ENCODE measurements at regions not wholly inside any gene's neighbourhood (a gene's known extent, or its start where the extent isn't known, plus 50 kb on each side); places are given as distances from the start of the nearest gene placed in this dataset.
"Not testable (repeated sequence)": the region's sequence is repeated elsewhere in the genome, so short reads cannot be mapped to it uniquely, and the experiment has no call there.

DNA sequence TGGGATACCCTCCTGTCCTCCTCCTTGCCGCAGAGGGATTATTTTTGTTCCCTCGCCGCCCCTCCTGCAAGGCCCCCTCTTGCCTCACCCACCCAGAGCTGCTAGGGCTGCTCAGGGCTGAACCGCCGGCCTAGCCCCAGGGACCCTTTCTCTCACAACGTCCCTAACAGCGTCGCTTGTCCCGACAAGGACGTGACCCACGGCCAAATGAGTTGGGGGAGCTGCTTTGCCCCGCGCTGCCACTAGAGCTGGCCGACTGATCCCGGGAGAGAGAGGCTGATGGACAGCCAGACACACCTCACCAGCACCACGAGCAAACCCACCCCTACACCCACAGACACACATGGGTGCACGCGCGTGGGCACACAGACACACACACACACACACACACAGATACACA, 154.6 kb upstream of the ALG10B start:
- H2BK5ac ChIP-seq (ENCODE audit: low read length), result no peak overlapping the region
- no peak overlapping the region for H2AK5ac ChIP-seq (ENCODE audit: low read length)
- no peak overlapping the region for H3K18ac ChIP-seq (ENCODE audit: low read length)
- H3K79me2 ChIP-seq (ENCODE audit: control insufficient read depth, insufficient read depth, low read length), result no peaks in the 10 kb centered on the region
- no peaks in the 10 kb centered on the region for H3K79me1 ChIP-seq (ENCODE audit: low read length)
- no peak overlapping the region for H3K9ac ChIP-seq (ENCODE audit: low read length)
- no peak overlapping the region for H3K4me2 ChIP-seq (ENCODE audit: low read length)
- no peak overlapping the region for H3K56ac ChIP-seq (ENCODE audit: low read length)
- no peak overlapping the region for H2BK120ac ChIP-seq (ENCODE audit: low read depth, low read length)
- no peak overlapping the region for H4K5ac ChIP-seq (ENCODE audit: low read length)
- no peak overlapping the region for H2BK15ac ChIP-seq (replicated peaks; ENCODE audit: low read depth)
- no peak overlapping the region for H3K23ac ChIP-seq (ENCODE audit: low read length)
- H3K4me3 ChIP-seq (ENCODE audit: low read length), result no peak overlapping the region
- WGBS (ENCODE audit: extremely low coverage, insufficient coverage, low lambda C conversion rate), result no CpG with 5 or more reads among the region's 19 CpGs
- no peaks in the 10 kb centered on the region for H3K4me1 ChIP-seq (ENCODE audit: control insufficient read depth, low read depth, low read length)
- no peaks in the 10 kb centered on the region for H3K27me3 ChIP-seq (ENCODE audit: insufficient read depth, low read length, poor library complexity)
- no peaks in the 10 kb centered on the region for H3K36me3 ChIP-seq (ENCODE audit: control insufficient read depth, insufficient read depth, low read length)
- no peak overlapping the region for H3K27ac ChIP-seq (ENCODE audit: low read depth, low read length)
- no peak for DNase-seq
- no peak overlapping the region for H3K4ac ChIP-seq (ENCODE audit: low read depth, low read length)
- no peak overlapping the region for H4K8ac ChIP-seq (ENCODE audit: low read depth, low read length)

DNA sequence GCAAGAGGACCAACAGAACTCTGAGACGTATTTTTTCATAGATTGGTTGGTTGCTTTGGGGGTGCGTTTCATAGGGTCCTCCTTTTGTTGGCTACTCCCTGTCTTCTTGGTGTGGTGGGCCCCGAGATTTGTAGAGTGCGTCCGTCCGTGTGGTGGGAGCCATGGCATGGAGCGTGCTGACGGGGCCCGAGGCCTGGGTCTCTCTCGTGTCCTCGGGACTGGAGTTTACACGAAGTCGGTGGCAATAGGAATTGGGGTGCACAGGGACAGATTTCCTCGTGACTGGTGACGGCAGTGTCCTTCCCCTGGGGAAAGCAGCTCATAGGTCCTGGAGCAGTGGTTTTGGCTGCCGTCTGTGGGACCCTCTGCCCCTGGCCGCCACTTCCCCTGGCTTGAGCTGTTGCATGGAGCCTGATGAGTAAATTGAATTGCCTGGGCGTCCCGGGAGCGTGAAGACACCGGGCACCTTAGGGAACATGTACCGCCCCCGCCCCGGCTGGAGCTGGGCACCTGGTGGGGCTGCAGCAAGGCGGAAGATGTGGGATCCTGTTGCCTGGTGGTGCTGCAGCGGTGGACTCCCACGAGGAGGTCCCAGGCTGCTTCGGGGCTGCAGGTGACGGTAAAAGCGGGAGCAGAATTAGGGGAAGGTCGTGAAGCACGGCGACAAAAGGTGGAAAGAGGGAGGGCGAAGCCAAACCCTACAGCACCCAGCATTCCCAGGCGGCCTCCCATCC, 153.7 kb upstream of the ALG10B start:
- Histone ChIP-seq H3K79me2 (ENCODE audit: control insufficient read depth, insufficient read depth, low read length) (no peaks in the 10 kb centered on the region), H3K18ac (ENCODE audit: low read length) (no peak overlapping the region), H3K4ac (ENCODE audit: low read depth, low read length) (no peak overlapping the region), H2BK15ac (replicated peaks; ENCODE audit: low read depth) (no peak overlapping the region), H3K56ac (ENCODE audit: low read length) (no peak overlapping the region), H2BK5ac (ENCODE audit: low read length) (no peak overlapping the region), H3K79me1 (ENCODE audit: low read length) (no peaks in the 10 kb centered on the region), H2AK5ac (ENCODE audit: low read length) (no peak overlapping the region), H3K36me3 (ENCODE audit: control insufficient read depth, insufficient read depth, low read length) (no peaks in the 10 kb centered on the region), H4K5ac (ENCODE audit: low read length) (no peak overlapping the region), H3K4me2 (ENCODE audit: low read length) (no peak overlapping the region), H3K9ac (ENCODE audit: low read length) (no peak overlapping the region), H2BK120ac (ENCODE audit: low read depth, low read length) (no peak overlapping the region), H3K4me1 (ENCODE audit: control insufficient read depth, low read depth, low read length) (no peaks in the 10 kb centered on the region), H3K27ac (ENCODE audit: low read depth, low read length) (no peak overlapping the region), H3K4me3 (ENCODE audit: low read length) (no peak overlapping the region), H4K8ac (ENCODE audit: low read depth, low read length) (no peak overlapping the region), H3K23ac (ENCODE audit: low read length) (no peak overlapping the region), H3K27me3 (ENCODE audit: insufficient read depth, low read length, poor library complexity) (no peaks in the 10 kb centered on the region)
- DNase-seq, result no peak
- no CpG with 5 or more reads among the region's 35 CpGs for WGBS (ENCODE audit: extremely low coverage, insufficient coverage, low lambda C conversion rate)

DNA sequence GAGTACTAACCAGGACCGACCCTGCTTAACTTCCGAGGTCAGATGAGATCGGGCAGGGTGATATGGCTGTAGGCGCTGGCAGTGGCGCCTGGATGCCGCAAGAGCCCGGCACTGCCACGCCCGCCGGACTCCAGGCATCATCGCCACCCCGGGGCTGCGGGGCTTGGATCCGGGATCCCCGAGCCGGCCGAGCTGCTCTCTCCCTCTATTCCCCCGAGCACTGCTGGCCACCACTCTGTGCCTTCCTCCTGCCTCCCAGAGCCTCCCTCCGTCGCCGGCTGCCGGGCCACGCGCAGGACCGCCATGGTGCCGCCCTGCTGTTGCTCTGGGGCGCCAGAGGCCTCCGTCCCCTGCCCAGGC, 153.2 kb upstream of the ALG10B start:
- Histone ChIP-seq H3K4me3 (ENCODE audit: low read length) (no peak overlapping the region), H3K23ac (ENCODE audit: low read length) (no peak overlapping the region), H3K4me2 (ENCODE audit: low read length) (no peak overlapping the region), H3K4me1 (ENCODE audit: control insufficient read depth, low read depth, low read length) (no peaks in the 10 kb centered on the region), H2BK15ac (replicated peaks; ENCODE audit: low read depth) (no peak overlapping the region), H3K79me2 (ENCODE audit: control insufficient read depth, insufficient read depth, low read length) (no peaks in the 10 kb centered on the region), H4K5ac (ENCODE audit: low read length) (no peak overlapping the region), H3K36me3 (ENCODE audit: control insufficient read depth, insufficient read depth, low read length) (no peaks in the 10 kb centered on the region), H3K9ac (ENCODE audit: low read length) (no peak overlapping the region), H3K4ac (ENCODE audit: low read depth, low read length) (no peak overlapping the region), H3K79me1 (ENCODE audit: low read length) (no peaks in the 10 kb centered on the region), H2BK120ac (ENCODE audit: low read depth, low read length) (no peak overlapping the region), H3K56ac (ENCODE audit: low read length) (no peak overlapping the region), H3K27ac (ENCODE audit: low read depth, low read length) (no peak overlapping the region), H2BK5ac (ENCODE audit: low read length) (no peak overlapping the region), H4K8ac (ENCODE audit: low read depth, low read length) (no peak overlapping the region), H3K18ac (ENCODE audit: low read length) (no peak overlapping the region), H3K27me3 (ENCODE audit: insufficient read depth, low read length, poor library complexity) (no peaks in the 10 kb centered on the region), H2AK5ac (ENCODE audit: low read length) (no peak overlapping the region)
- WGBS (ENCODE audit: extremely low coverage, insufficient coverage, low lambda C conversion rate), result no CpG with 5 or more reads among the region's 28 CpGs
- no peak for DNase-seq

DNA sequence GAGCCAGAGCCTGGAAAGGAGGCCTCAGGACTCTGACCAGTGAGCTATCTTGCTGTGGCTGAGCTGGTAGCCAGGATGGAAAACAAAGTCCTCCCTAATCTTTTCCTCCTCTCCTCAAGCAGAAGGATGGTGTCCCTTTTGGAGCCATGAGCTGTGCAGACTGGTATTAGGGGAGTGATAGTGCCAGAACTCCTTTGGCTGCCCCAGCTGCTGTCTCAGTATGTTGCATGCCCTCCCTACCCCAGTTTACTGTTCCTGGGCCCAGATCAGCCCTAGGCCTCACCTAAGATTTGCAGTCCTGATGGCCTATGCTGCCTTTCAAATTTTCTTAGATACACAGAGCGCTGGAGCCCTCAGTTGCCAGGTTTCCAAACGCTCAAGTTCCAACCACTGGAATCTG, 150.3 kb upstream of the ALG10B start:
- no peaks in the 10 kb centered on the region for H3K79me2 ChIP-seq (ENCODE audit: control insufficient read depth, insufficient read depth, low read length)
- no peak overlapping the region for H3K4me2 ChIP-seq (ENCODE audit: low read length)
- H3K23ac ChIP-seq (ENCODE audit: low read length), result no peak overlapping the region
- no CpG with 5 or more reads among the region's 2 CpGs for WGBS (ENCODE audit: extremely low coverage, insufficient coverage, low lambda C conversion rate)
- H3K4me3 ChIP-seq (ENCODE audit: low read length), result no peak overlapping the region
- H2AK5ac ChIP-seq (ENCODE audit: low read length), result no peak overlapping the region
- no peaks in the 10 kb centered on the region for H3K4me1 ChIP-seq (ENCODE audit: control insufficient read depth, low read depth, low read length)
- H4K8ac ChIP-seq (ENCODE audit: low read depth, low read length), result no peak overlapping the region
- no peaks in the 10 kb centered on the region for H3K79me1 ChIP-seq (ENCODE audit: low read length)
- no peak for DNase-seq
- H4K5ac ChIP-seq (ENCODE audit: low read length), result no peak overlapping the region
- H3K56ac ChIP-seq (ENCODE audit: low read length), result no peak overlapping the region
- no peak overlapping the region for H2BK5ac ChIP-seq (ENCODE audit: low read length)
- H3K27ac ChIP-seq (ENCODE audit: low read depth, low read length), result no peak overlapping the region
- H3K27me3 ChIP-seq (ENCODE audit: insufficient read depth, low read length, poor library complexity), result no peaks in the 10 kb centered on the region
- no peak overlapping the region for H3K9ac ChIP-seq (ENCODE audit: low read length)
- no peak overlapping the region for H2BK120ac ChIP-seq (ENCODE audit: low read depth, low read length)
- H2BK15ac ChIP-seq (replicated peaks; ENCODE audit: low read depth), result no peak overlapping the region
- no peak overlapping the region for H3K4ac ChIP-seq (ENCODE audit: low read depth, low read length)
- H3K36me3 ChIP-seq (ENCODE audit: control insufficient read depth, insufficient read depth, low read length), result no peaks in the 10 kb centered on the region
- no peak overlapping the region for H3K18ac ChIP-seq (ENCODE audit: low read length)

DNA sequence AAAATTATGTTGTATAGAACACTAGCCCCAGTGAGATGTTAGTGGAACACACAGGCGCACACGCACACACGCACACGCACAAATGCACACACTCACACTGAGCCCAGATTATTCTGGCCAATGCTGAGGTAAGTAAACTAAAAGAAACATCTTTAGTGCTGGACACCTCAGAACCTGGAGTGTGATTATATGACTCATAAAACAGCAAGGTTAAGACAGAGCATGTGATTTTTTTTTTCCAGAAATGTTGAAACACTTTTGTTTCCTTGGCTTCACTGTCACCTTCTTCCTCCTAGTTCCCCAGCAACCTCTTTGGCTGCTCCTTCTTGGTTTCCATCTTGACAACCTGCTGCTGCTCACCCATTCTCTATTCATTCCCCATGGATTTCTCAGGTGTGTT, 141.0 kb upstream of the ALG10B start:
- H3K23ac ChIP-seq (ENCODE audit: low read length), result no peak overlapping the region
- H3K18ac ChIP-seq (ENCODE audit: low read length), result no peak overlapping the region
- no peaks in the 10 kb centered on the region for H3K36me3 ChIP-seq (ENCODE audit: control insufficient read depth, insufficient read depth, low read length)
- no peak overlapping the region for H2AK5ac ChIP-seq (ENCODE audit: low read length)
- H3K27me3 ChIP-seq (ENCODE audit: insufficient read depth, low read length, poor library complexity), result no peaks in the 10 kb centered on the region
- H3K79me2 ChIP-seq (ENCODE audit: control insufficient read depth, insufficient read depth, low read length), result no peaks in the 10 kb centered on the region
- H3K4ac ChIP-seq (ENCODE audit: low read depth, low read length), result no peak overlapping the region
- no peak overlapping the region for H2BK5ac ChIP-seq (ENCODE audit: low read length)
- H4K8ac ChIP-seq (ENCODE audit: low read depth, low read length), result no peak overlapping the region
- H3K56ac ChIP-seq (ENCODE audit: low read length), result no peak overlapping the region
- H3K79me1 ChIP-seq (ENCODE audit: low read length), result no peaks in the 10 kb centered on the region
- WGBS (ENCODE audit: extremely low coverage, insufficient coverage, low lambda C conversion rate), result no CpG with 5 or more reads among the region's 4 CpGs
- H3K4me2 ChIP-seq (ENCODE audit: low read length), result no peak overlapping the region
- H3K4me1 ChIP-seq (ENCODE audit: control insufficient read depth, low read depth, low read length), result no peaks in the 10 kb centered on the region
- H2BK120ac ChIP-seq (ENCODE audit: low read depth, low read length), result no peak overlapping the region
- H2BK15ac ChIP-seq (replicated peaks; ENCODE audit: low read depth), result no peak overlapping the region
- DNase-seq, result no peak
- no peak overlapping the region for H3K4me3 ChIP-seq (ENCODE audit: low read length)
- no peak overlapping the region for H3K27ac ChIP-seq (ENCODE audit: low read depth, low read length)
- H4K5ac ChIP-seq (ENCODE audit: low read length), result no peak overlapping the region
- H3K9ac ChIP-seq (ENCODE audit: low read length), result no peak overlapping the region

DNA sequence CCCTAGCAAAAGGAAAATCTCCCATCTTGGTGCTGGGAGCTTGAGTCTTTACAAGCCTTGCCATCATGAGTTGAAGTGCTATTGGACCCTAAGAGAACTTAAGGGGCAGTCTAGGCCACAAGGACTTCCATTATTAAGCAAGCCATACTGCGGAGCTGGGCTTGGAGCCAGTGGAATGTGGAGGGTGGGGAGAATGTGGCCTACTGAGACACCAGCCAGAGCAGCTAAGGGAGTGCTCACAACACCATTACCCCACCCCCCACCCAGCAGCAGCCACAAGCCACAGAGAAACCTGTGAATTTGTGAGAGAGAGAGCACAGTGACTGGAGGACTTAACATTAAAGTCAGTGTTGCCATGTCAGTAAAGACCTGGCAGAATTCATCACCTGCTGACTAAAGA, 133.0 kb upstream of the ALG10B start:
- H3K27ac ChIP-seq (ENCODE audit: low read depth, low read length); H3K4me3 ChIP-seq (ENCODE audit: low read length); H4K8ac ChIP-seq (ENCODE audit: low read depth, low read length); H2BK5ac ChIP-seq (ENCODE audit: low read length); H3K36me3 ChIP-seq (ENCODE audit: control insufficient read depth, insufficient read depth, low read length); H3K4me1 ChIP-seq (ENCODE audit: control insufficient read depth, low read depth, low read length); H3K18ac ChIP-seq (ENCODE audit: low read length); H4K5ac ChIP-seq (ENCODE audit: low read length); H3K56ac ChIP-seq (ENCODE audit: low read length); H2AK5ac ChIP-seq (ENCODE audit: low read length); H3K27me3 ChIP-seq (ENCODE audit: insufficient read depth, low read length, poor library complexity); H3K4ac ChIP-seq (ENCODE audit: low read depth, low read length); H3K79me1 ChIP-seq (ENCODE audit: low read length); H3K9ac ChIP-seq (ENCODE audit: low read length); H3K23ac ChIP-seq (ENCODE audit: low read length); H3K79me2 ChIP-seq (ENCODE audit: control insufficient read depth, insufficient read depth, low read length); DNase-seq; H2BK120ac ChIP-seq (ENCODE audit: low read depth, low read length); H2BK15ac ChIP-seq (replicated peaks; ENCODE audit: low read depth); H3K4me2 ChIP-seq (ENCODE audit: low read length): not testable (repeated sequence)
- no CpG with 5 or more reads among the region's 1 CpG for WGBS (ENCODE audit: extremely low coverage, insufficient coverage, low lambda C conversion rate)

Data from mesendoderm (in vitro differentiated cells).